Liver (tissue), 8 donors: ENCODE measurements at regions not wholly inside any gene's neighbourhood (a gene's known extent, or its start where the extent isn't known, plus 50 kb on each side); places are given as distances from the start of the nearest gene placed in this dataset.

Source experiments
- DNase-seq: peaks from one replicate; pipeline ENCODE4 v3.0.0-alpha.2; 2017; ENCODE audit warnings: low spot score
- H3K27ac ChIP-seq, 2 donors: one replicate each; pipeline ENCODE4 v1.7.0; 2013; ENCODE audit warnings: inconsistent platforms in 2 of 2, low read length in 2 of 2, control low read depth in 1 of 2, low read depth in 1 of 2, mild to moderate bottlenecking in 1 of 2
- H3K27me3 ChIP-seq, 4 donors: one replicate each; pipeline versions ENCODE4 v1.6.1 to v1.7.0; 2013; ENCODE audit warnings: low read length in 3 of 4, inconsistent platforms in 1 of 4, mild to moderate bottlenecking in 1 of 4, moderate library complexity in 1 of 4; ENCODE audit not compliant: control insufficient read depth in 4 of 4, insufficient read depth in 4 of 4
- H3K36me3 ChIP-seq, 4 donors: one replicate each; pipeline versions ENCODE4 v1.6.1 to v1.7.0; 2013; ENCODE audit warnings: low read length in 3 of 4, mild to moderate bottlenecking in 3 of 4, low read depth in 1 of 4, moderate library complexity in 1 of 4; ENCODE audit not compliant: control insufficient read depth in 4 of 4, insufficient read depth in 3 of 4
- H3K4me1 ChIP-seq, 4 donors: one replicate each; pipeline versions ENCODE4 v1.6.1 to v1.7.0; 2013; ENCODE audit warnings: low read length in 3 of 4, mild to moderate bottlenecking in 3 of 4, moderate library complexity in 1 of 4; ENCODE audit not compliant: control insufficient read depth in 4 of 4, insufficient read depth in 4 of 4
- H3K4me3 ChIP-seq, 3 donors: one replicate each; pipeline versions ENCODE4 v1.6.1 to v1.7.0; 2013; ENCODE audit warnings: low read length in 3 of 3, control low read depth in 1 of 3, low read depth in 1 of 3, mild to moderate bottlenecking in 1 of 3
- H3K9ac ChIP-seq, 2 donors: one replicate each; pipeline ENCODE4 v1.7.0; 2013; ENCODE audit warnings: low read length in 2 of 2, mild to moderate bottlenecking in 2 of 2, moderate library complexity in 2 of 2, control low read depth in 1 of 2, low read depth in 1 of 2
- H3K9me3 ChIP-seq, 4 donors: one replicate each; pipeline versions ENCODE4 v1.6.1 to v1.7.0; 2013; ENCODE audit warnings: low read length in 3 of 4; ENCODE audit not compliant: control insufficient read depth in 4 of 4
- CTCF ChIP-seq: fragments of 150-350 bp; IDR thresholded peaks from 2 replicates; pipeline ENCODE4 v1.5.1; 2017; ENCODE audit warnings: improper control_type of control experiment, low read depth, low read length; ENCODE audit not compliant: missing input control
- EGR1 ChIP-seq, 2 donors: IDR thresholded peaks; 2 replicates each; pipeline ENCODE4 v1.6.1; 2016 to 2018; ENCODE audit warnings: antibody characterized with exemption in 2 of 2, low read depth in 2 of 2
- FOXA1 ChIP-seq: IDR thresholded peaks from 2 replicates; pipeline ENCODE4 v1.6.1; 2016; ENCODE audit warnings: antibody characterized with exemption
- FOXA2 ChIP-seq: IDR thresholded peaks from 2 replicates; pipeline ENCODE4 v1.6.1; 2016; ENCODE audit warnings: antibody characterized with exemption
- GABPA ChIP-seq, 2 donors: IDR thresholded peaks in 1 of 2; conservative IDR thresholded peaks in 1 of 2; 2 replicates each; pipeline ENCODE4 v1.6.1; 2016; ENCODE audit warnings: antibody characterized with exemption in 2 of 2, mild to moderate bottlenecking in 1 of 2, moderate library complexity in 1 of 2
- HNF4A ChIP-seq, 2 donors: conservative IDR thresholded peaks; 2 replicates each; pipeline ENCODE4 v1.6.1; 2016; ENCODE audit warnings: antibody characterized with exemption in 2 of 2, mild to moderate bottlenecking in 2 of 2
- HNF4G ChIP-seq: IDR thresholded peaks from 2 replicates; pipeline ENCODE4 v1.6.1; 2016; ENCODE audit warnings: antibody characterized with exemption
- MAX ChIP-seq: IDR thresholded peaks from 2 replicates; pipeline ENCODE4 v1.6.1; 2016; ENCODE audit warnings: antibody characterized with exemption
- NR2F2 ChIP-seq: IDR thresholded peaks from 2 replicates; pipeline ENCODE4 v1.6.1; 2016; ENCODE audit warnings: antibody characterized with exemption
- RAD21 ChIP-seq, 2 donors: IDR thresholded peaks; 2 replicates each; pipeline ENCODE4 v1.6.1; 2016; ENCODE audit warnings: antibody characterized with exemption in 2 of 2, mild to moderate bottlenecking in 2 of 2
- RXRA ChIP-seq, 2 donors: IDR thresholded peaks; 2 replicates each; pipeline ENCODE4 v1.6.1; 2017 to 2018; ENCODE audit warnings: antibody characterized with exemption in 2 of 2, mild to moderate bottlenecking in 1 of 2
- SP1 ChIP-seq: IDR thresholded peaks from 2 replicates; pipeline ENCODE4 v1.6.1; 2018; ENCODE audit warnings: antibody characterized with exemption, mild to moderate bottlenecking
- YY1 ChIP-seq: IDR thresholded peaks from 2 replicates; pipeline ENCODE4 v1.6.1; 2016; ENCODE audit warnings: antibody characterized with exemption, mild to moderate bottlenecking
- ZBTB33 ChIP-seq: IDR thresholded peaks from 2 replicates; pipeline ENCODE4 v1.6.1; 2016; ENCODE audit warnings: antibody characterized with exemption
- WGBS: extraction: QIAGEN DNeasy Blood & Tissue Kit; methylation state at CpG from one replicate; pipeline ENCODE4 v1.1.7; 2013; 5-methylcytosine and 5-hydroxymethylcytosine counted together
- donor health status: healthy.
- donor health status: healthy.
- donor health status: healthy.
- donor health status: healthy.
- donor health status: healthy.

- no peak for TF ChIP-seq GABPA (IDR thresholded peaks at IDR 0.05 in 1 of 2, conservative IDR thresholded peaks at IDR 0.05 in 1 of 2)
Measured at GRCh38 chr6:15882345-15882744, 219.5 kb upstream of the DTNBP1 start (continued).

- no peak for TF ChIP-seq EGR1 (IDR thresholded peaks at IDR 0.05; ENCODE audit: low read depth in 2 of 2)
- no peak for TF ChIP-seq RAD21 (IDR thresholded peaks at IDR 0.05)
- no peak for TF ChIP-seq RXRA (IDR thresholded peaks at IDR 0.05)
- no peak for TF ChIP-seq FOXA1
- no peak for TF ChIP-seq SP1
- TF ChIP-seq ZBTB33 = no peak
- no peak for DNase-seq
- no peaks in the 10 kb centered on the region for H3K36me3 ChIP-seq
- no peak overlapping the region for H3K27ac ChIP-seq
- no peaks in the 10 kb centered on the region for H3K4me1 ChIP-seq
- H3K9me3 ChIP-seq = no peaks in the 10 kb centered on the region
- H3K27me3 ChIP-seq = peaks cover 0 to 3% (median 0%) of the 10 kb centered on the region in 4 donors
- WGBS = 70% methylated on average over 3 of the region's 3 CpGs
- no peak overlapping the region for H3K4me3 ChIP-seq
- H3K9ac ChIP-seq = no peak overlapping the region
Measured at GRCh38 chr6:15881150-15881549, 218.3 kb upstream of the DTNBP1 start.

- H3K9me3 ChIP-seq = no peaks in the 10 kb centered on the region
- DNase-seq = no peak
- 79% methylated on average over 4 of the region's 4 CpGs for WGBS
- H3K36me3 ChIP-seq = no peaks in the 10 kb centered on the region
- H3K27ac ChIP-seq = no peak overlapping the region
- H3K4me3 ChIP-seq = no peak overlapping the region
- H3K9ac ChIP-seq = no peak overlapping the region
- no peaks in the 10 kb centered on the region for H3K4me1 ChIP-seq
- H3K27me3 ChIP-seq = no peaks in the 10 kb centered on the region
- TF ChIP-seq FOXA2 = no peak
- TF ChIP-seq HNF4G = no peak
- TF ChIP-seq ZBTB33 = no peak
- TF ChIP-seq SP1 = no peak
- TF ChIP-seq CTCF = no peak
- TF ChIP-seq MAX = no peak
- no peak for TF ChIP-seq NR2F2
- TF ChIP-seq YY1 = no peak
- TF ChIP-seq HNF4A (conservative IDR thresholded peaks at IDR 0.05) = no peak
- TF ChIP-seq FOXA1 = no peak
- no peak for TF ChIP-seq GABPA (IDR thresholded peaks at IDR 0.05 in 1 of 2, conservative IDR thresholded peaks at IDR 0.05 in 1 of 2)
- no peak for TF ChIP-seq RXRA (IDR thresholded peaks at IDR 0.05)
Measured at GRCh38 chr6:15880262-15880973, 217.6 kb upstream of the DTNBP1 start.
